HG03060 (cell line): ENCODE measurements at regions not wholly inside any gene's neighbourhood (a gene's known extent, or its start where the extent isn't known, plus 50 kb on each side); places are given as distances from the start of the nearest gene placed in this dataset.

Source experiments
- ATAC-seq: cut with Tn5 transposase; IDR thresholded peaks from one replicate; pipeline ENCODE4 v1.9.1; 2021; ENCODE audit warnings: low read depth, moderate number of reproducible peaks; ENCODE audit not compliant: unreplicated experiment

DNA sequence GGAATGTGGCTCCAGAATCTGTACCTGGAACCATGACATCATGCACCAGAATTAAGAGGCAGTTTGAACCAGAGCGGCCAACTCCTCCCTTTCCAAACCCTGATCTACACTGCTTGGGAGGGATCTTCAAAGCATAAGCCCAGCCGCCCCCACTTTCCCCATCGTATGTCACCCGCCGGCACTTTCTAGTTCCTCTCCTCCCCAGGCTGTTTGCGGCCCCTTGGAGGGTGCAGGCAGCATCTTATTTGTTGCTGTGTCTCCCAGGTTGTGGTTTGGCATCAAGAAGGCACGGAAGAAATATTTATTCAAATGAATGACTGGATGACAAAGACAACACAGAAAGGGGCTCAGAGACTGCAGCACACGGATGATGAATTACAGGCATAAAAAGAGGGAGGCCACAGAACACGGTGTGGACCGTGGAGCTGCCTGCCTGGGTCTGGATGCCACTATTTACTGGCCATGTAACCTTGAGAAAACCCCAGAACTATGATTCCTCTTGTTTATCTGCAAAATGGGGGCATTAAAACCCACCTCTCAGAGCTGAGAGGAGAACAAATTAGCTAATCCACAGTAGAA lies 305.8 kb downstream of the EIPR1 start:
- ATAC-seq, result no peak

DNA sequence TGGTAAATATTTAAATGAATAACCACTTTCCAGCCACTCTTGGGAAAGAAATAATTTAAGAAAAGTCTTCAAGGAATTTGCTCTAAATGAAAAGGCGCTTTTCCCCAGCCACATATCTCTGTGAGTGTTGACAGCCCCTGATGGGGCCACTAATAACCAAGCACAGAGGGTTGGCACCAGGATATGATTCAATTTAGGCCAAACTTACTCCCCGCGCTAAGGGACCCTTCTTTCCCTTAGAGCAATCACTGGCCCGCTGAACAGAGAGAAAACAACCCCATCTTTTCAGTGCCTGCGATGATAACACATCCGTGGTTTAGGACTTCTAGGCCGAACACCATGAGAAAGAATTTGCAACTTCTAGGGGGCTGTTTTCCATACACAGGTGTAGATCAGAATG lies 310.8 kb downstream of the EIPR1 start:
- no peak for ATAC-seq

DNA sequence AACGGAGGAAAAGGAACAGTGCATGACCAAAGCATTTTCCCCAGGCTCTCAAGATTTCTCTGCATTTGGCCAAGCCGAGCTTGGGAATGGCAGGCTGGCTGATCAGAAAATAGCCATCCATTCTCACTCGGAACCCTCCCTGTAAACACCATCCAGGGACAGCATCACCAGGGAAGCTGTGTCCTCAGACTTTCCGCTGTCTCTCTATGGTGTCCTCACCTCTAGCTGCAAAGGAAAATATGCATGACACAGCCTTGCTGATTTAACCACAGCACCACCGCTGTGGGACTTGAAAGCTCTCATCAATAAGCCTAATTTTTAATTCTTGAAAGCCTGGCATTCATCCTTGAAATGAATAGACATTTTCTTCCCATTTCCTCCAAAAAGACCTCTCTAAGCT lies 311.7 kb downstream of the EIPR1 start:
- no peak for ATAC-seq

DNA sequence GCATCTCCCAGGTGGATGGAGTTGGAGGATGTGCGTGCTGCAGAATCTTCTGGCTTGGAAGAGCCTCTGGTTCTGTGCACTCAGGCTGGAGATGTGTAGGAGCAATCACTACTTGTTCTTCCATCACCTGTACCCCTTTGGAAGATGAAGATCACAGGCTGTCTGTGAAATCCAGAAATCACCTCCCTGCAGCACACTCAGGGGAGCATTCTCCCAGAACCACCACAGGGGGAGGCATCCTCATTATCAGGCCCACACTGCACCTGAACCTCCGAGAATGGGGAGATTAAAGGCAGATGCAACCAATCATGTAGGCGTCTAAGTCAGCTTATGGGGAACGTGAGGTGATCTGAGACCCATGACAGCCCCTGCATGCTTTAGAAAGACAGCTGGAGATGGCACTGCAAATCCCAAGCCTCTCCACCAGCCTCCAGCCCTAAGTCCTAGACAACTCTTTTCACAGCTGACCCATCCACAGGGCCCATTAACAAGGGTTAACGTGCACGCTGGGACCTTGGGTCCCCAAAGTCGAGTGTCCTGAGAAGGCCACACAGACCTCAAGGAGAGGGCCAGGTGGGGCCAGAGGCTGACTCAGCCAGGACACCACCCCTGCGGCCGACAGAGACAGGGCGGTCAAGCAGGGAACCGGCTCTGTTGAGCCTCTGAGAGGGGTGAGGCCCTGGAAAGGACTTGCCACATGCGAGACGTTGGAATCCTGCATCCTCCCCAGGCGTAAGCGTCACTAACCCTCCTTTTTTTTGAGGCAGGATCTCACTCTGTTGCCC lies 314.9 kb downstream of the EIPR1 start:
- ATAC-seq, result no peak

DNA sequence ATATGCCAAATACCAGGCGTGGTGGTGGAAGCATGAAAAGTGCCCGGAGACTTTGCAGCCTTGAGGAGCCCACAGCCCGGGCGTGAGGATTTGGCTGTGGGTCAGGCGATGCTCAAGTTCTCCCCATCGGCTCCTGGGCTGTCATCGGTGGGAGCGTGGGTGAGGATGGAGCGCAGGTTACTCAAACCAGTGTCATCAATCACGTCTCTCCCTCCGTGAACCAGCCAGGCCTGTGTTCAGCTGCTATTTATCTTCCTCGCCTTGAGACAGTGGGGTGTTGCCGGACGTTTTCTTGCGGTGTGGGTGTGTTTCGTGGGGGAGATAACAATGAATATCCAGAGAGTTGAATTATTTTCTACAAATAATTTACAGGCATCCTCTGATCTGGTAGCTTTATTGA lies 317.6 kb downstream of the EIPR1 start:
- no peak for ATAC-seq

DNA sequence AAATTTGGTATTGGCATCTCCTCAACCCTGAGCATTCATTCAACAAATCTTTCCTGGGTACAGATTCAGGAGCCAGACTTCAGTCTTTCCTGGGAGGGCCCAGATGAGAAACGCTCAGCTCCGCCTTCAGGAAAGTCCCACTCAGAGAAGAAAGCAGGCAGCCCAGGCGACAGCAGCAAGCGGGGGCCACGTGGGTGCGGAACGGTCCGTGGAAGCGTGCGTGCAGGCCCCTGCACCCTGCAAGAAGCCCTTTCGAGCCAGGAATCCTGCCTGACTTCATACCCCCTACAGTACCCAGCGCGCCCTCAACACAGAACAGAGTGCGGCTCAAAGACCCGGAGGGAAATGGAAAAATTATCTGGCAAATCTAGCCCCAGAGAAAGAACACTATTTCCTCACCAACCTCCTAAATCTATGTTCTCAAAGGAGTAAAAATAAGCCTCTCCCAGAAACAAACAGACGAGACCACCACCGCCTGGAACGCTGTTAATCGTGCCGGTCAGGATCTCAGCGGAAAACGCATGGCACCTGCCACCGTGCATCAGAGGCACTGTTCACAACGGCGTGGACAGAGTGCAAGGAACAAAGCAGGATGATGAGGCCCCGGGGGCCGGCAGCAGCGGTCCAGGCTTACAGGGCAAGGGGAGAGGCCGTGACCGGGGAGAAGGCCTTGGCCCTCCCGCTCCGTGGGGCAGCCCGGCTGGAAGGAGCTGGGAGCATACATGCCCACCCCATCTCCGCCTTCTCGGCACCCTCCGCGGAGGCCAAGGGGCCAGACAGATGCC lies 318.3 kb downstream of the EIPR1 start:
- no peak for ATAC-seq

DNA sequence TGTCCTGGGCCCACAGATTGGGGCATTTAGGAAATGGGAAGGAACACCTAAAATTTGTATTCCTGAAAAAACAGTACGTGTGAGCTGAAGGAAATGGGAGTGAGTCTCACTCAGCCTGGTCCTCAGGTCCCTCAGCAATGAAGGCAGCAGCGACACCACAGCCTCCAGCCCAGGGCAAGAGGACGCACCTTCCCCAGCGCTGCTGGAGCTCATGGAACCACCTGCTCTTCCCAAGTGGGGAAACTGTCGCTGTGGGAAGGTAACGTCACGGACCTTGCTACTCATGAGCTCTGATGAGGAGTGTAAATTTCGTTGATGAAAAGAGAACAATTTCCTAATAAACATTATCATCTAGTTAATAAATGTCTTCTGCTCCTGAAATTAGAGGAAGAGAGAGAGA lies 323.6 kb downstream of the EIPR1 start:
- no peak for ATAC-seq

DNA sequence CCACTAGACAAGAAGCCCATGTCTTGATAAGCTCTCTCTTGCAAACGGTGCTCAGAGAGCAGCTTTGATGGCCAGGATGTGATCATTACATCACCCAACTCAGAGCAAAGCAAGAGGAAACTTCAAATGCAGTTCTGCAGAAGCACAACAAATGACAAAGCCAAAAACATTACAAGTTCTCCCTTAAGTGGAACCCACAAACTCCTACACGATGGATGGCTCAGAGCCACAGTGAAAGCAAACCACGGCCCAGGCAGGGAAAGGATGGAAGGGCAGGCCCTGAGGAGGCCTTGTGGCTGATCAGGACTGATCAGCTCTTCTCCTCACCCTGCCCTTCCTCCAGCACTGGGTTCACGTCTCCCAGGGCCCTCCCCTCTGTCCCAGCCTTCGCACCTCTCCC lies 326.4 kb downstream of the EIPR1 start:
- no peak for ATAC-seq

DNA sequence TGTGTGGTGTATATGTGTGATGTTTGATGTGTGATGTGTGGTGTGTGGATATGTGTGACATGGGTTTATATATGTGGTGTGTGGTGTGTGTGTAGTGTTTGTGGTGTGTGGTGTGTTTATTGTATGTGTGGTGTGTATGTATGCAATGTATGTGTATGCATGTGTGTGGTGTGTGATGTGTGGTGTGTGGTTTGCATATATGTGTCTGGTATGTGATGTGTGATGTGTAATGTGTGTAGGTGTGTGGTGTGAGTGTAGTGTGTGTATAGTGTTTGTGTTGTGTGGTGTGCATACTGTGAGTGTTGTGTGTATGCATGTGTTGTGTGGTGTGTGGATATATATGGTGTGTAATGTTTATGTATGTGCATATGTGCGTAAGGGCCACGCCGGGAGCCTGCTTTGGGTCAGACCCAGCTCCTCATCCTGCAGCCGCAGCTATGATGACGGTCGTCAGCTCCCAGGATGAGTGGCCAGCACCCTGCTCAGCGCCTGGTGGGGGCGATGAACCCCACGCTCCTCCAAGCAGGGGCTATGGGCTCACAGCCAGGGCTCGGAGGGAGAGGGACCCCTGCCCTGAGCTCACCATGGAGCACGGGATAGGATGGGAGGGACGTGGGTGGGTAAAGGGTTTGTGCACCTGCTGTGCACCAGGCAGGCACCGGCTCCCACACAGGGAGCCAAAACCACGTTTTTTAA lies 331.3 kb downstream of the EIPR1 start:
- ATAC-seq, result no peak

DNA sequence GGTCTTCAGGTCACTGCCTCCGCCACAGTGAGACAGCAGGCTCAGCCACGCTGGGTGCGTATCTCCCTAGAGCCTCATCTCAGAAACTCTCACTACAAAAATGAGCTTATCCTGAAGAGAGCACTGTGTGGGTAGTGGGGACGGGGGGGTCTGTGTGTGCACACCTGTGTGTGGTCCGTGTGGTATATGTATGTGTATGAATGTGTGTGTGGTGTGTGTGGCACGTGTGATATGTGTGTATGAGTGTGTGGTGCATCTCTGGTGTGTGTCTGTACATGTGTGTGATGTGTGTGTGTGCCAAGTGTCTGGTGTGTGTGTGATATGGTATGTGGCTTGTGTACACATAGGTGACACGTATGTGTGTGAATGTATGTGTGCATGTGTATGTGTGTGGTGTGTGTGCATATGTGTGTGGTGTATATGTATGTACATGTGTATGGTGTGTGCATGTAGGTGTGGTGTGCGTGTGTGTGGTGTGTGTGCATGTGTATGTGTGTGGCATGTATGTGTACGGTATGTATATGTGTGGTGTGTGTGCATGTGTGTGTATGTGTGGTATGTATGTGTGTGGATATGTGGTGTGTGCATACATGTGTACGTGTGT lies 332.2 kb downstream of the EIPR1 start:
- ATAC-seq, result no peak

DNA sequence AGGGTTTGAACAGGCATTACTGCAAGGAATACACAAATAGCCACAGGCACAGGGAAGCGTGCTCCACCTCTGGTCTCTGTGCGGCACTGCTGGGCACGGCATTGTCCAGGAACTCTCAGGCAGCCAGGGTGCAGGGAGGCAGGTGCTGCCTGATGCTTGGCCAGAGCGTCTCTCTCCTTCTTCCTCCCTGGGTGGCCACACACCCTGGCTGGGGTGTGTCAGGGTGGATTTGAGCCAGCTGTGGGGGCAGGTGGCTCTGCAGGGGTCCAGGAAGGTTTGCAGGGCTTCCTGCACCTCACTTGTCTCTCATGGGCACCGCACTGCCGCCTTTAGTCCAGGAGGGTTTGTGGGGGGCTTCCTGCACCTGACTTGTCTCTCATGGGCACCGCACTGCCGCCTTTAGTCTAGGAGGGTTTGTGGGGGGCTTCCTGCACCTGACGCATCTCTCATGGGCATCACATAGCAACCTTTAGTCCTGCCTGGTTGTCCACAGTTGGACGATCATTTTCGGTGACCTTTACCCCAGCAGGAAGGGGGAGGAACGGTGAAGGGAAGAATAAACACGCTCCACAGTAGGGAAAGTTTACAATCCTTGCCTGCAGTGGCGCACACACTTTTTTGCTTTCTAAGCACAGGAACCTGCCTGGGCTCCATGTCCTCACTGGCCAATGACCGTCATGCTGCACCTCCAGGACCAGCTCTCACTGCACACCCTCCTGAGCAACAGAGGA lies 332.9 kb downstream of the EIPR1 start:
- ATAC-seq, result no peak

DNA sequence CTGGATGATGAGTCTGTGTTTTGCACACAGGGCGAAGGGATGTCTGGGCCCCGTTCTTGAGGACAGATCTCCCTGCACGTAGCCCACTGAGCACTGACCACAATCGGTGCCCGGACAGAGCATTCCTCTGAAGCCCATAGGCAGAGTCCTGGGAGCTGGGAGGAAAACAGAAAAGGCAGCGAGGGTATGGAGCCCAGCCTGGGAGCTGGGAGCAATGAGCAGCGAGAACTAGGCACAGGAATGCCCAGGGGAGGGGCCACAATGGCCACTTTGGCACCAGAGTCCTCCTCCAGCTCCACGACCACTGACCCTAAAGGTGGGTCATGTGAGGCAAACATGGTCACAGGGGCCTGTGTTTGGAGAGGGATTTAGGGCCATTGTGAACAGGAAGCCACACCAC lies 333.9 kb downstream of the EIPR1 start:
- no peak for ATAC-seq

DNA sequence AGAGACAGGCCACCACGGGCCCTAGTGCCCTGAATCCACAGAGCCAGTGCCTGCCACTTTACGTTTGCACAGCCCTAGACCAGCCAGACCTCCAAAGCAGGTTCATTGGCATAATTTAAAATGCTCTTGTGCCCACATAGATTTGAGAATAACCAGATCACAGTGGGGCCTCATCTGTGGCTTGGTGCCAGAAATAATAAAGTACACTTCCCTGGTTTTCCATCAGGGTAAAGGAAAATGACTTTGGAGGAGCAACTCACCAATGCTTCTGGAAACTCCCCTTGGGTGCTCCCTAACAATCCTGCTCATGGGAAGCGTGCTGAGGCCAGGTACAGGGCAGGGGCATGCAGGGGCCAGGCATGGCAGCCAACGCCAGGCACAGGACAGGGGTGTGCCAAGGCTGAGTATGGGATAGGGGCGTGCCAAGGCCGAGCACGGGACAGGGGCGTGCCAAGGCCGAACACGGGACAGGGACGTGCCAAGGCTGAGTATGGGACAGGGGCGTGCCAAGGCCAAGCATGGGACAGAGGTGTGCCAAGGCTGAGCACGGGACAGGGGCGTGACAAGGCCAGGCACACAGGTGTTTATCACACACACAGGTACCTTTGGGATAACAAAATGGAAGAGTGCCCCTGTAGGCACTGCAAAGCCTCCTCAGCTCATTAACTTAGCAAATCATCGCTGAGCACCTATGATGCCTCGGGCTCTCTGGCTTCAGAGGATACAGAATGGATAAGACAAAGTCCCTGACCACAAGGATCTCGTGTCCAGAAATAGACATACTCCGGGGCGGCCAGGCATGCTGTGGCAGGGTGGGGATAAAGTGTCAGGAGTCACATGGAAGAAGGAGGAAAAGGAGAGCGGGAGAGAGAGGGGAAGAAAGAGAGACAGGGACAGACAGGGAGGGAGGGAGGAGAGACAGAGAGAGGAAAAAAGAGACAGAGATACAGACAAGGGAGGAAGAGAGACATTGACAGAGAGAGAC lies 334.7 kb downstream of the EIPR1 start:
- no peak for ATAC-seq

DNA sequence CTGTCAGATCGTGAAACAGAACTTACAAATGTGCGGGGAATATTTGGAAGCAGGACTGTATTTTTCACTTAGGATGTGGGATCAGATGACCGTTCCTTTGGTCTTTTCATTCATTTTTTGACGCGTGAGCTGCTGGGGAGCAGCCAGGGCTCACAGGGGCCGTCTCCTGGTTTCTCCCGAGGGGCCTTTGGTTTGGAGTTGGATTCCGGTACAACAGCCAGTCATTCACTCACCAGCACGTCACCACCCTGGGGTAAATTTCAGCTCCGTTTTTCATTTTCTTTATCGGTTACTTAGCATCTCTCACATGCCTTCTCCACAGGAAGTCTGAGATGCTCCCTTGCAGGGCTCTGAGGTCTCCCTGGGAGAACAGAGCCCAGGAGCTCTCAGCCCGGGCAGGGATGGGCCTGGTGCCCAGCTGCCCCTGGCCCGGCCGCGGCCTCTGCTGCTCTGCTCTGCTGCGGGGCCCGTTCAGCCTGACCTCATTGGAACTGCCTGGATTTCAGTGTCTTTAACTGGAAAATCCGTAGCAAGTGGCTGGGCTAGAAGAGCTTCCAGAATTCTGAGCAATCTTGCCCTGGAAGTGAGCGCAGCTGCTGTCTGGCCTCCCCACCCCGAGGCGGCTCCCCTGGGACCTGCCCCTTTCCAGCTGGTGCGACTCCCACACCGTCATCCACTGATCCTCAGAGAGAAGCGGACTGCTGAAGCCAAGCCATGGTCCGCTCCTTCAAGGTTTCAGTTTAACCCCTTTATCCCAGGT lies 335.6 kb downstream of the EIPR1 start:
- ATAC-seq, result no peak

DNA sequence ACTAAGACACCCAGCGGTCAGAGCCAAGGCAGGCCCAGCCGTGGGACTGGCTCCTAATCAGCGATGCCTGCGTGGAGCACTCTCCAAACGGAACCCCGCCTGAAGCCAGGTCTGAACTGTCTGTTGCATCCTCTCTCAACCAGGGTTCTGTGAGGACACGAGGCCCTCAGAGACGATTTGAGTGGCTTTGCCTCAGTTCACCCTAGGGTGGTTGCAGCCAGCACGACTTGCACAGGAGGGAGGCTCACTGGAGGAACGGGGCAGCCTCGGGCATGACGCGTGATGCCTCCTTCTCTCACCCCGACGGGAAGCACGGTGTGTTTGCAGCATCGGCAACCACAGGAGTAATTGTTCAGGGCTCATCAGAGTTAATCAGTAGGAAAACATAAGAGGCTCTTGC lies 336.4 kb downstream of the EIPR1 start:
- no peak for ATAC-seq

DNA sequence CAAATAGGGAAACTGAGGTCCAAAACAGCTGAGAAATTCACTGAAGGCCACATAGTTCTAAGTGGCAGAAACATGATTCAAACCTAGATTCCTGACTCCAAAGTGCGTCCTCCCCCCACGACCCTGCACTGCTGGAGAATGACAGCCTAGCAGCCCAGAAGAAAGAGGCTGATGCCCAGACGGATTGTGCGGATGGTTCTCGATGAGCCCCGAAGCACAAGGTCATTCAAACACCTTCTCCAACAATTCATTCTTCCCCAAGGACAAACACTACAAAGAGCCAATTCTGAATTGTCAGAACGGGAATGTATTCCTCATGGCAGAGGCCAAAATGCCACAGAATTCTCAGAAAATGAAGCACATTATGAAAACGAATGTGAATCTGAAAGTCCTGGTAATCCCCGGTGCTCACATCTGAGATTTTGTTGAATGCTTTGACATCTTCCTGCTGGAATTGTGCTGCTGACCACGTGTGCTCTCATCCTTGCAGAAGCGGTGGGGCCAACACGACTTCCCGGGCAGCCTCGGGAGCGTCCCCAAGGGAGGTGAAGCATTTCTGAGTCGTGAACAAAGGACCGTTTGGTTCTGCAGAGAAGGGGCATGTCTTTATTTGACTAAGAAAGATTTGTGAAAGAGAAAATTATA lies 337.0 kb downstream of the EIPR1 start:
- ATAC-seq, result no peak

DNA sequence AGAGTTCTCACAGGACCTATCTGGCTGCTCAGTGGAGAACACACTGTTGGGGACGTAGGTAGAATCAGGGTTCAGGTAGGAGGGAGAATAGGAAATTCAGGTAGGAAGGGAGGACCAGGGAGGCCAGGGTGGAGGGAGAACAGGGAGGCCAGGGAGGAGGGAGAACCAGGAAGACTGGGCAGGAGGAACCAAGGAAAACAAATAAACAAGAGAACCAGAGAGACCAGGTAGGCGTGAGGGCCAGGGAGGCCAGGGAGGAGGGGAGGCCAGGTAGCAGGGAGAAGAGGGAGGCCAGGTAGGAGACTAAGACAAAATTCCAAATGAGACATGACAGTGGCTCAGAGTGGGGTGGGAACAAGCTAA lies 337.6 kb downstream of the EIPR1 start:
- ATAC-seq, result no peak
